ENCODE measurements at regions not wholly inside any gene's neighbourhood (a gene's known extent, or its start where the extent isn't known, plus 50 kb on each side); places are given as distances from the start of the nearest gene placed in this dataset.
A peak's percentile ranks its signal among the peaks of the same experiment; 100 is the strongest.

- no peak for DNase-seq (ENCODE audit: low read depth in 1 of 2, low spot score in 1 of 2)
These were observed 479.7 kb upstream of the ID2 start for GRCh38 chr2:8202132-8202531.

DNA sequence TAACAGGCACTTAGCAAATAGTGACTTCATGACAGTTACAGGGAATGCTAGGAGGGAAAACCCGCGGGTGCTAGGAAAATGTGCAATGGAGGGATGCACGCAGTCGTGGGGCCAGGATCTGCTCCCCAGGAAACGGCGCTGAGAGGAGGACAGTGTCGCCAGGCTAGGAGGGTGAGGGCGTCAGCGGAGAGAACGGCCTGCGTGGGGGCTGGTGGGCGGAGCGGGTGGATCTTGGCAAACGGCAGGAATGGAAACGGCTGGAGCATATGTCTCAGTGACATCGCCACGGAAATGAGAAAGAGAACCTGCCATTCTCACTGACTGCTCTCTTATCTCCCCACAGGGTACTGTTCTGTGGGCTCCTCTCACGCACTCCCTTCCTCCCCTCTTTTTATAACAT lies 478.5 kb upstream of the ID2 start:
- no peak for DNase-seq (ENCODE audit: low read depth in 1 of 2, low spot score in 1 of 2)

DNA sequence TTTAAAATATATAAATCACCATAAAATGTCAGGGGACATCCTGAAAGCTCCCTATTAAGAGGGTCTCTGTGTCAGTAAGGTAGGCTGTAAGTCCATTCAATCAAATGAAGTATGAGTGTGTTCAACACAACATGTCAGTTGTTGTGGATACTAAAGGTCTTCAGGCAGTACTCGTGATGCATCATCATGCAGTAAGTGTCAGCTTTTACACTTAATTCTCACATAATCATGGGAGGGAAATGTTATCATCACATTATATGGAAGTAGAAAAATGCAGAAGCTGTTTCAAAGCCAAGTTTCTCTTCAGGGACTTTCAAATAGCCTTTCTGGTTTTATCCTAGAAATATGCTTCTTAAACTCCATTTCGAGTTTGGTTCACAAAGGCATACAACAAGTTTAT lies 477.1 kb upstream of the ID2 start:
- DNase-seq (ENCODE audit: low read depth in 1 of 2, low spot score in 1 of 2): no peak

DNA sequence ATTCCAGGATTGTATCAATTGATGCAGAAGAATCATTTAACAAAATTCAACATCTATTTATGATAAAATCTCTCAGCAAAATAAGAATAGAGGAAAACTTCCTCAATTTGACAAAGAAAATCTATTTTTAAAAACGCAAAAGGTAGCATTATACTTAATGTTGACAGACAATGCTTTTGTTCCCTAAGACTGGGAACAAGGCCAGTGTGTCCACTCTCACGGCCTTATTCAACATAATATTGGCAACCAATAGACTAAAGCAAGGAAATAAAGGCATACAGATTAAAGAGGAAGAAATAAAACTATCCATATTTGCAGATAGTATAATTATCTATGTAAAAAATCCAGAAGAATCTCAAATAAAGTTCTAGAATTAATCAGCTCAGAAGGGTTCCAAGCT lies 472.4 kb upstream of the ID2 start:
- no peak for DNase-seq (ENCODE audit: low read depth in 1 of 2, low spot score in 1 of 2)

- no peak for DNase-seq (ENCODE audit: low read depth in 1 of 2, low spot score in 1 of 2)
These were observed 470.5 kb upstream of the ID2 start for GRCh38 chr2:8211384-8211783.

DNA sequence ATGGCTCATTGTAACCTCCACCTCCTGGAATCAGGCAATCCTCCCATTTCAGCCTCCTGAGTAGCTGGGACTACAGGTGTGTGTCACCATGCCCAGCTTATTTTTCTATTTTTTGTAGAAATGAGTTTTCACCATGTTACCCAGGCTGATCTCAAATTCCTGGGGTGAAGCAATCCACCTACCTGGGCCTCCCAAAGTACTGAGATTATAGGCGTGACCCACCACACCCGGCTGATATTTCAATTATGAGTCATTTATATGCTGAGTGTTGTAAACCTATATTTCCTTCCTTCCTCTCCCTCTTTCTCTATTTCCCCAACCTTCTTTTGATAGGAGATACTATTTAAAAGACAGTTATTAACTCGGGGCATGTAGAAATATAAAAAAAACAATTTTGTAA lies 469.6 kb upstream of the ID2 start:
- no peak for DNase-seq (ENCODE audit: low read depth in 1 of 2, low spot score in 1 of 2)

GRCh38 chr2:8214036-8214615 lies 467.7 kb upstream of the ID2 start:
- DNase-seq (ENCODE audit: low read depth in 1 of 2, low spot score in 1 of 2): no peak

DNA sequence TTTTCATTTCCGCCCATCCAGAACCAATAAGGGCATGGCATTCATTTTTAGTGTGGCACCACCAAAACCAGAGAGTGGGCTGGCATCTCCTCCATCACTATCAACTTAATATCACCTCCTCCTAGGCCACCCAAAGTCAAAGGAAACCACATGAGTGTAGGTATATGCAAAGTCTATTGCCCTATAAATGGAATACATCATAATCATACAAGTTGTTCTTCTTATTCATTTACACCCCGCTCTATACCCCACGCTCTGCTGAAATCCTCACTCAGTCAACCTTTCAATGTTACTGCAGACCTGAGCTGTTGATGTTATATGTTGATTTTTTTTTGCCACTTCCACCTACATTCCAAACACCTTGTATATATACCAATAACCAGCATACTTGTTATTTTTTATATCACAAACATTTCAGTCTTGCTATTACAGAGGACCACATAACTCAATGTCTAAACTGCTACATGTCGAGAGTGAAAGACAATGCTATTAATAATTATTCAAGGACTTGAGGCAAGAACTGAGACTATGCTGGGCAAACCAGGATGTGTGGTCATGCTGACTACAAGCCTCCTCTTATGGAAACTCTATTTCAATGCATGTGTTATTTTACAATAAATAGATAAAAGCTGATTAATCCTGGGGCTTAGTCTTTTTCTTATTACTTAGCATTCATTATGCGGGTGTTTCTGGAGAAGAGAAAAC lies 466.5 kb upstream of the ID2 start:
- no peak for DNase-seq (ENCODE audit: low read depth in 1 of 2, low spot score in 1 of 2)

DNA sequence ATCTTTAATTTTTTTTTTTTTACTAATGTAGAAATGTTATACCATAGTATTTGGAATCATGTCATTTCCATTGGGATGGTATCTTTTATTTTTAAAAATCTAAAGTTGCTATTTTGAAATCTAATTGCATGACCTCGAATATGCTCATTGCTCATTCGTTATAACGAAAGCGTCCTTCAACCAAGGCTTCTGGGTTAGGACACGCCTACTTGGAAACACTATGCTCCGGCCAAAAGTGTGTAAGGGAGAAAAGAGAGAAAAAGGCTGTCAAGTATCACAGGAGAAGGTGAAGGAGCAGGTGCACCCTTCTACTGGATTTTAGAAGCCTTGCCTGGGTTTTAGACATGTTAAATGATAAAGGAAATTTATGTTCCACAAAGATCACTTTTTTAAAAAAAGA lies 465.9 kb upstream of the ID2 start:
- DNase-seq (ENCODE audit: low read depth in 1 of 2, low spot score in 1 of 2): no peak

DNA sequence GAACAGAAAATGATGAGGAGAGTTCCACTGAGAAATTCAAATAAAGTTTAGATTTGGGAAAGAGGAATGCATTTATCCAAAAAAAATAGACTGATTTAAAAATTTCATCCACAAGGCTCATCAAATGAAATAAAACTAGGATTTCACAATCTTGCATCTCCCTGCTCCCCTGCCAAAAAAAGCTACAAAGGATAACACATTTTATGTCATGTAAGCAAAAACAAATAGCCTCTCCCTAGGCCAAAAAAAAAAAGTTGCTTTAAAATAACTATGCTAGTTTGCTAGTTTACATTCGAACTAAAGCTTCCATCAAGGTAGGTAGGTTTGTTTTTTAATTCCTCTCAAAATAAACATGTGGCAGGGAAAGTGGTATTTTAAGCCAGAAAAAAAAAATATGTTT lies 465.5 kb upstream of the ID2 start:
- no peak for DNase-seq (ENCODE audit: low read depth in 1 of 2, low spot score in 1 of 2)

- DNase-seq (ENCODE audit: low read depth in 1 of 2, low spot score in 1 of 2): no peak
These were observed 464.3 kb upstream of the ID2 start for GRCh38 chr2:8217468-8218030.

DNA sequence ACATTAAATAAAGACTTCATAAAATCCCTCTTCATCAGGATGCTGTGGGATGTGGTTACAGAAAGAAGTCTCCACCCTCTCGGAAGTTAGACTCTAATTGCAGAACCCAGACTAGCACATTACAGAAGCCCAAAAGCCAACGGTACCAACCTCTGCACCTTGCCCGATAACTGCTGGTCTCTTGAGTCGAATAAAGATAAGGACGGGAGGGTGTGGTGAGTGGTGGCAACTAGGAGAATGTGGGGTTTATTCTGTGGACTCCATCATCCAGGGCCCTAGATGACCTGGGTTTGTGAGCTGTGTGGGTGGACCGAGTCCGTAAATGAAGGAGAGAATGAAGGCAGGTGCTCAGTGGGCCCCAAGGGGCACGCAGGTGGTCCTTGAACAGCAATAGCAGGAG lies 462.8 kb upstream of the ID2 start:
- no peak for DNase-seq (ENCODE audit: low read depth in 1 of 2, low spot score in 1 of 2)

GRCh38 chr2:8219631-8220355 lies 462.1 kb upstream of the ID2 start:
- no peak for DNase-seq (ENCODE audit: low read depth in 1 of 2, low spot score in 1 of 2)

- no peak for DNase-seq (ENCODE audit: low read depth in 1 of 2, low spot score in 1 of 2)
These were observed 458.7 kb upstream of the ID2 start for GRCh38 chr2:8222979-8223694.

DNA sequence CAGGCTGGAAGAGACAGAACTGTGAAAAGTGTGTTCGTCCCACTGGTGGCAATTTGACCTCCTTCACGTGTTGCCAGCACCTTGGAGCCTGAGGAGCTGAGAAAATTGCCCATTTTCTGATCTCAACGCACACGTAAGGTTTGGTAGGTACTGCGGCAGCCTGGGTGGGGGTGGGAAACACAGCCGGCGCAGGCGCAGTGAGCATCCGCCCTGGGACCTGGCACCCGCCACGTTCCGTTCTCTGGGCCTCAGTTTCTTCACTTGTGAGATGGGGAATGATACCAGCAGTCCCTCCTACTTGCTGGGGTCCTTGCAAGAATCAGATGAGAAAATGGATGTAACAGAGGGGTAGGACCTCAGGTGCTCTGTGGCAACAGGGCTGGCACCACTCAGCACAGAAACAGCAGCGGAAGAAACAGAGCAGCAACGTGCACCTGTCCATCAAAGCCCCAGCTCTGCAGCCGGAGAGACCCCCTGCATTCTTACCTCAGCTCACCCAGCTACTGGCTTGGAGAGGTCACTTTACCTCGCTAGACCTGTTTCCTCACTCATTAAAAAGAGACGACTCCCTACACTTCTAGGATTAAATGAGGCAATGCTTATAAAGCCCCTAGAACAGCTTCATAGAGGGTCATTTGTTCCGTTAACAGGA lies 458.0 kb upstream of the ID2 start:
- no peak for DNase-seq (ENCODE audit: low read depth in 1 of 2, low spot score in 1 of 2)

DNA sequence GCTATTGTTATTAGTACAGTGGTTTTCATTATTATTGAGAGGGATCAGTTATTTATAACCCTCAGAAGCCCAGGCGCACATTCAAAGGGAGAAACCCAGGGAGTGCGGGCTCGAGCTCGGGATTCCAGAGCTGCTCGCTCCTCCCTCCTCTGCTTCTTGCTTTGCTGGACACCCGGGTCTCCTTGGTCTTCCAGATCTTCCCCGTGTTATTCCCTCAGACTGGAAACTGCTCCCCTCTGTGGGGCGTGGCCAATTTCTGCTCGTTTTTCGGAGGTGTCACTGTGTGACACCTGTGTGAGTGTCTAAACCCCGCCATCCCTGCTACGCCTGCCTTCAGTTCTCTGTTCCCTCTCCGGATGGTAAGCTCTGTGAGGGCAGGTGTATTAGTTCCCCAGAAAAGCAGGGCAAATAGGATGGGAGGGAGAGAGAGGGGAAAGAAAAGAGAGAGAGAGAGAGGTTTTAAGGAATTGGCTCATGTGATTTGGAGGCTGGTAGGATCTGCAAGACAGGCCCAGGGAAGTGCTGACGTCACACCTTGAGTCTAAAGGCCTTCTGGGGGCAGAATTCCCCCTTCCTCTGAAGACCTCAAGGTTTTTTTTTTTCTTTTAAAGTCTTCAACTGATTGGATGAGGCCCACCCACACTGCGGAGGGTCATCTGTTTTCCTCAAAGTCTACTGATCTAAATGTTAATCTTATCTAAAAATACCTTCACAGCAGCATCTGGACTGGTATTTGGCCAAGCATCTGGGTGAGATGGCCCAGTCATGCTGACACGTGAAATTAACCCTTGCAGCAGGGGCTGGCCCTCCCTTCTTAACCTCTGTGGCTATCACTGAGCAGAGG lies 457.3 kb upstream of the ID2 start:
- no peak for DNase-seq (ENCODE audit: low read depth in 1 of 2, low spot score in 1 of 2)

DNA sequence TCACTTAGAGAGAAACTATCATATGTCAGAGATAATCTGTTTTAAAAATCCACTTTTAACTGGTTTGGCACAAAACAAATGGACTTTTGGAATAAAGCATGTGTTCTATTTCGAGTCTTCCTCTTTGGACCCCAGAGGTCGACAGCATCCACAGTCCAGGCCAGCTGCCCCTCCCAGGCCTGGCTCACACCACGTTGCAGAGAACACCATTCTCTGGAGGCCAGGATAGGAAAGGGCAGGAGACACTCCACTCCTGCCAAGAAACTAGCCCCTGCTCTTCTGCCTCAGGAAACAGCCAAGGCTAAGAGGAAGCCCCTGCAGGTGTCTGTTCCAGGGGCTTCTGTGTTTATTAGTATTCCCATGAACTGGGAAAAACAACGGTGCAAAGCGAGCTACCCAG lies 456.6 kb upstream of the ID2 start:
- no peak for DNase-seq (ENCODE audit: low read depth in 1 of 2, low spot score in 1 of 2)

DNA sequence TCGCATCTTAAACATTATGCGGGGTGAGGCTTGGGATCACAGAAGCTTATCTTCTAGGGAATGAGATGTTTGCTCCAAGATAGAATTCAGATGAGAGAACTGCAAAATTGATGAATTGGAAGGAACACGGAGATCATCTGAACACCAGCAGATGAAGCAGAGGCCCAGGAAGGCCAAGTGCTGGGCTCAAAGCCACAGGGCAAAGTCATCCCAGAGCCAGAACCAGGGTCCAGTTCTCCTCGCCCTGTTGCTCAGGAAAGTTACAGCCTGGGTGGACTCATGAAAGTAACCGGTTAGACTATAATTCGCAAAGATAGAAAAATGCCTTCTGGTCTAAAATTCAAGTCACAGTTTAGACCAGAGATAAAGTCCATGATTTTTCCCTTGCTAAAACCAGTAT lies 456.1 kb upstream of the ID2 start:
- DNase-seq (ENCODE audit: low read depth in 1 of 2, low spot score in 1 of 2): no peak

DNA sequence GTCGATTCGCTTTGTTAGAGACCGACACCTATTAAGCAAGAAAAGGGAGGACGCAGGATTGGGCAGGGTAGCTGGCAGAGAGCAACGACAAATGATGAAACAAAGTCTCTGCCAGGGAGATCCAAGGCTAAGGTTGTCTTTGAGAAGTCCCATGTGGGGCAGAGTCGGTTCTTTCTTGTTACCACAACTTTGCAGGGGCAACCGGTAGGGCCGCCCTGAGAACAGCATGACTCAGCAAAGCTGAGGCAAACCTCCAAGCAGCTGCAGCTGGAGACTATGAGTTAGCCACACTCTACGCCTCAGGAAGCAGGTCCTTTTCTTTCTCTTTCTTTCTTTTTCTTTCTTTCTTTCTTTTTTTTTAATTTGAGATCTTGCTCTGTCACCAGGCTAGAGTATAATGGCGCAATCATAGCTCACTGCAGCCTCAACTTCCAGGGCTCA lies 452.3 kb upstream of the ID2 start:
- DNase-seq (ENCODE audit: low read depth in 1 of 2, low spot score in 1 of 2): peak in 1 of 2 donors; percentile 7

- no peak for DNase-seq (ENCODE audit: low read depth in 1 of 2, low spot score in 1 of 2)
These were observed 451.4 kb upstream of the ID2 start for GRCh38 chr2:8230466-8230865.
